ENCODE measurements at regions not wholly inside any gene's neighbourhood (a gene's known extent, or its start where the extent isn't known, plus 50 kb on each side); places are given as distances from the start of the nearest gene placed in this dataset.
"Not testable (repeated sequence)": the region's sequence is repeated elsewhere in the genome, so short reads cannot be mapped to it uniquely, and the experiment has no call there.

DNA sequence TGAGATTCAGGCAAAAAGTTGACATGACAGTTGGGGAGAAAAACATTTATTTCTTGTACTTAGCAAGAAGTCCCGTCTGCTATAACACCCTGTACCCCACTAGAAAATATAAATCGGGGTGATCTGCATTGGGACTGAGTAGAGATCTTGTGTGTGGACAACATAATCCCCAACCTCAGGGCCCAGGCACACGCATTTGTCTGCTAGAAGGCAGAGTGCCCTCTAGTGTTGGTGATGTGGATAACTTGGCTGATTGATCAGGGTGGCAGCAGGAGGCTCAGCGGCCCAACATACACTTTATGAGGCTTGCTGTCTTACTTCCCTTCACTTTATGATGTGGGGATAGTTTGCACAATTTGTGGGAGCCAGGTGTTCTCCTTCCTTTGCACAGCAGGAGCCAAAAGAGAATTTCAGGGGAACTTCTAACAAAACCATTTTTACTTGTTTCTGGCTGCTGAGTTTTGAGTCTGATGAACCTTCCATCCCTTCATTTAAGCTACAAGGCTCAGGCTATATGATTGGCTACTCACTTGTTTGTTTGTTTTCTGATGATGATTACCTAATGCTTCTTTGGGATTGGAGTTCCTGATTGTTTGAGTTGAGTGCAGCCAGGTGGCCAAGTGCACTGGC is 263.2 kb downstream of the DMAC1 start:
- DNase-seq = peak in 1 of 2 experiments; percentile 23

DNA sequence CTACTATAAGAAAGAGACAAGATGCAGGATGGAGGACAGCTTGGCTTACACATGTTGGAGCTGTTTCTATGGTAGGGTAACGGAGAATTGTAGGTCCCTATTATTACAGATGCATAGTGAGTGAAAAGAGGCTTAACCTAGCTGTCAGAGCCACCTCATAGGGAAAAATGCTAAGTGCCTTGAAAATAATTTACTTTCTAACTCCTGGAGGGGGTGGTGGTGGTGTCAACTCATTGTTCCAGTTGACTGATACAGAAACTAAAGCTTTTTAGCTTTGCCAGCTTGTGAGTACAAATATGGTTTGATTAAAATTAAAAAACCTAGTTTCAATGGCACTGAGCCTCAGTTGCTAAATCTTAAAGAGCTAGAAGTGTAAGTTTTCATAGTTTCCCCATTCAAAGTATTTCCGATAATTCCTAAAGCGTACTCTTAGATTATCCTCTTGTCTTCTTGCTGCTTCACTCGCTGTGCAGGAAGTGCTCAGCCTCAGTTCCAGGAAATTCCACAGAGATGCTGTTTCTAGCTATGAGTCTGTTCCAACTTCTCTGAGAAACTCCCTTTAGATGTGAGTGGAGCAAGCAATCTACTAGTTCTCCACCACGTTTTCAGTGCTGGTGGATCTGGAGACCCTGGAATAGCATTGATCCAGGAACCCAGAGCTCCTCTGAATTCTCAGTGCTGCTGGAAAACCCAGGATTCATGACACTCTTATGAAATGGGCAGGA is 265.2 kb downstream of the DMAC1 start:
- no peak for DNase-seq

DNA sequence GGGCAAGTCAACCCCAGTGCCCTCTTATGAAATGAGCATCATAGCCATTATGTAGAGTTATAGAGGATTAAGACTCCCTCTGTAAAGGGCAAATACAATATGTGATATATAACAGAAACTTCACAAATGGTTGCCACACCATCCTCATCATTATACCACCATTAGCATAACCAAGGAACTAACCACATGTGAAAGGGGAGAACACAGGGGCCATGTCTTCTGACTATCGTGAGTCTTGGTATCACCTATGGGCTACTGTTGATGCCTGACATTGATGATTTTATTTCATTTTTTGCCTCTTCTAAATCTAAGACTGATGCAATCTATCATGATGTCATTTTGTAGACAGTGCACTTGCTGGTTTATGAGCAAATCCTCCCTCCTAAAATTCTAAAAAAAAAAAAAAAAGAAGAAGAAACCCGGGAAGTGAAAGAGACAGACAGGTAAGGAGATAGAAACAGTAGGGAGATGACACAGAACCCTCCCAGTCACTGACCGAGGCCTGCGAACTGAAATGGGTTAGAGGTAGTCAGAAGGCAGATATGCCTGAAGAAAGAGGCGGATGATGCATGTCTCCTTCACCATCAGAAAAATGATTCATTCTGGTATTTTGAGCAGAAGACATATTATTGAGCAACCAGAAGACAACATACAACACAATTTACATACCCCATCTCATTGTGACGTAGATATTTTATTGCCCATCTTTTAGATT is 266.0 kb downstream of the DMAC1 start:
- no peak for DNase-seq

DNA sequence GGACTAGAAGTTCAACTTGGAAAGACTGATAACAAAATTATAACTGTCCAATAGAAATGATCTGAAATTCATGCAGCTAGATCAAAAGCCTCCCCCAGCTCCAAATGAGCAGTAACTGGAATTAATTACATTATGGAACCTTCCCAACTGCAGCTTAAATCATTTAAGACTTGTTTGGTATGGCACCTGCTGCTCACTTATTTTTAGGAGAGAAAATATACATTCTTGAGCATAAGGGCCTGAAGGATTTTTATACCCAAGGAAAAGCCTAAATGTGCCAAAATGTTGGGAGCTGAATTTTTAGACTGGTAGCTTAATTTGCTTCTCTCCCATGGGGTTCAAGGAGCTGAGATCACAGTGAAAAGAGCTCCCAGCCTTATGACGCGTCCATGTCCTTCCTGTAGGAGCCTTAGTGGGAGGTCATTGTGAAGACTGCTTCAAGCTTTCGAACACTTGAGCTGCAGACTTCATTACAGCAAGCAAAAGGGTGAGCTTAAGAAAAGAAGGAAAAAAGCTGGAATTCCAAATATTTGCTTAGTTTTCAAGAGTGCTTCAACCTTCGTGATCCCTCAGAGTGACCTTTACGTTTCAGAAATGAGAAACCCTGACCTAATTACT is 276.0 kb downstream of the DMAC1 start:
- DNase-seq = no peak

DNA sequence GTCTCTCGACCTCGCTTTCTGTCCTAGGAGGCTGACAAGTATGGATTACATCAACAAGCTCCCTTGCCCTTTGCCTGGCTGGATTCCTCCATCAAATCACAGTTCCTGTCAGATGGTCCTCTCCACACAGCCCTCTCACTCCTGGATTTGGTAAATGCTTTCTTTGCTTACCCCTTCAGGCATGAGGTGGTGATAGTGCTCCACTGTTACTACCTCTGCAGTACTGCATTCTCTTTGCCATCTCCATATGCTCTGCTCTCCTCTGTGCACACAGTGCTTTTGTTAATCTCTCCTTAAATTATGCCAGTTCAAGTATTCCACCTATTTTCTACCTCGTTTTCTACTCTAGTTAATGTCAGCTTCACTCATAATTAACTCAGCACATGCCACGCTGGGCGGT is 279.2 kb downstream of the DMAC1 start:
- no peak for DNase-seq

DNA sequence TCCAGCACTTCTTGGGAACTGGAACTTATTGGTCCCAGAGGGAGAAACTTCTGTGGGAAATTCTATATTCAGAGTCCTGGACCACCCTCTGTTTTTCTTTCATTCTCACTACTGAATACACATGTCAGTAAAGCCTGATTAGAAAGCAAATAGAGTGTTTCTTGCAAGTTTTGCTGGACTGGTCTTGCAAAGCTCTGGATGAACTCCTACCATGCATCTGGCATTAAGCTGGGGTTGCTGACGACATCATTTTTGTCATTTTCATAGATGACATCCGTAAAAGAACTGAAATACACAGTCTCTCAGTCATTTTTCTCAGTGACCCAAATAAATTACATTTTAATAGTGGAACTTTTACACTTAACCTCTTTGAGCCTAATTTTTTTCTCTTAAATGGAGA is 283.2 kb downstream of the DMAC1 start:
- no peak for DNase-seq

DNA sequence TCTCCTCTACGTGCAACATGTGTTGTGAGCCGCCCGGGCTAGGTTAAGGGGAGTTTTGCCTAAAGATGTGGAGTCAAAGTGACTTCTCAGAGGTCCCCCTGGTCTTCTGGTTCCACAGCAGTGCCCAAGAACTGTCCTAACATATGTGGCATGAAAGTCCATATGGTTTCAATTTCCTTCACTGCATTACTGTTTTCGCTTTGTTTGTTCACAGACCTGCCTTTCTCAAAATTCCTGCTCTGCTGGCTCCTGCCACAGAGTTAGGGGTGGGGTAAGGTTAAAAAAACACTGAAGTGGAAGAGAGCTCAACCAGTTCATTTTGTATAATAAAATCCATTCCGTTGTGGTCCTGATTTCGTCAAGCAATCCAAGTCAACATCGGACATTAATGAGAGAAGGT is 289.4 kb downstream of the DMAC1 start:
- DNase-seq = no peak

DNA sequence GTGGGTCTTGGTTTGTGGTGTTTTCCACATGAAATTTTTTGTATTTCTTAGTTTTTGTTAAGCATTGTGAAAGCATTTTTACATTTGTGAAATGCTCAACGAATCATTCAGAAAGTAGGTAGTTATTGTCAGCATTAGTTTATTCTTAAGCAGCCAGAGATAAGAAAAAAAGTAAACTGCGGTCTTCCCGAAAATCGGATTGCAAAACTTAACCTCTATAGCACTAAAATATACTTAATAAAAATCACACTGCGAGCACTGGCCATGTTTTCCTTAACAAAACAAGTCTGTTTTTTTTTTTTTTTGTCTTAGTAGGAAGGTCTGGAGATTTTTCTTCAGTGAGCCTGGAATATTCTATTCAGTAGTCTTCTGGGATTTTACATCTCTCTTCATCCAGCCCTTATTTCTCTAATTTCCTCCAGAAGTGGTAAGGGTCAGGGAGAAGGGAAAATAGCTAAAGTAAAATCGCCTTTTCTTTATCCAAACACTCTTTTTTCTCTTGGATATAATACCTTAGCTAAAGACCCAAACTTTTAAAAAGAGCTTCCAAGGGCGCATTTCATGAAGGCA is 289.9 kb downstream of the DMAC1 start:
- no peak for DNase-seq

DNA sequence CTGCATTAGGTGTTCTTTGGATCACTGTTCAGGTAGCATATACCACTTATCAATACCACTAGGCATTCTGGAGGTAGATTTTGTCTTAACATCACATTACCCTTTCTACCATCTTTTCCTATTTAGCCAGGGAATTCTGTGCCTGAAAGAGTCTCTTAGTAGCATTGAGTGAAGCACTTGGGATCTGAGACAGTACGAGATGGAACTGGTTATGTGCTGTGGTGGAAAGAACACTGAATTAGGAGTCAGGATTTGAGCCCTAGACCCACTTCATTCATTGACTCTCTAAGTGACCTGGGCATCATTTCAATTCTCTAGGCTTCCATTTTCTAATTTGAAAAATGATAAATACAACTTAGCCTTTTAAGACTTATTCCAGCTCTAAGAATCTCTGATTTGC is 291.1 kb downstream of the DMAC1 start:
- DNase-seq = no peak

DNA sequence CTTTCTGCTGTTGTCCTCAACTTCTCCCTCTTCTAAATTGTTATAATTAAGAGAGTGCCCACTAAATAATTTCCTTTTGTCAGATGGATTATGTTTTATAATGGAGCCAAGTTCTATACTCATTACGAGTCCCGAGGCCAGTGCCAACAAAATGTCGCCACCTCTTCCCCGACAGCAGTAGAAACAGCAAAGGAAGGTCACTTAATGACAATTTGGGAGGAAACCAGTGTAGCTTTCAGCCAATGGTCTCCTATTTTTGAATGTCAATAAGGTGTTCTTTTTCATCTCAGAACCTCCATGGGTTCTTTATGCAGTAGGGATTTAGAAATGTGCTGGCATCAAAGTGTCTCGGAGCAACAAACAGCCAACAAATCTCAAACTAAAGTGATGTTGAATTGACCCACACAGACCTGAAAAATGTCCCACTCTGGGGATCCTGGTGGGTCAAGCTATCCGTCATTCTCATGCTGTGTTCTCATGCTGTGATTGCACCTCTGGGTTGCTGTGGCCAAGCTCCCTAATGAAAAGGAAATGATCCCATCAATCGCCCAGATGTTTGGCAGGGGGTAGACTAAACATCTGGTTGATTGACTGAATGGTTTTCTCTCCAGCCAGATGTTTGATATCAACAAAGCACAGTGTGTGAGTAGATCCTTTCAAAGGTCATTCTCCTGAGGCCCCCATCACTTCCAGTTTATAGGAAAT is 291.9 kb downstream of the DMAC1 start:
- no peak for DNase-seq

DNA sequence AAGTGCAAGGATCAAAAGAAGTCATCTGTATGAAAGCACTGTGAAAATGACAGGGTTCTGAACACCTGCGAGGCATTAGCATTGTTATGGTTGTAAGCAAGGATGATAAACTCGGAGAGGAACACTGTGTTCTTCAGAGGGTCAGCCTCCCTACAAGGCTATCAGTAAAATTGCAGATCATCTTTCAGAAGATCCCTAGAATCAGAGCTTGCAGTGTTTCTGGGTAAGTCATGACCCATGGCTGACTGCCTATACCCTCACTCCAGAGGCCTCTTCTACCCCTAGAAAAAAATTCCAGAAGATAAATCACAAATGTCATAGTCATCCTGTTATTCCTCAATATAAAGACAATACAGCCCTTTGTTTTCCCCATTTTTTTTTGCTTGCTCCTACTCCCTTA is 292.6 kb downstream of the DMAC1 start:
- DNase-seq = no peak

DNA sequence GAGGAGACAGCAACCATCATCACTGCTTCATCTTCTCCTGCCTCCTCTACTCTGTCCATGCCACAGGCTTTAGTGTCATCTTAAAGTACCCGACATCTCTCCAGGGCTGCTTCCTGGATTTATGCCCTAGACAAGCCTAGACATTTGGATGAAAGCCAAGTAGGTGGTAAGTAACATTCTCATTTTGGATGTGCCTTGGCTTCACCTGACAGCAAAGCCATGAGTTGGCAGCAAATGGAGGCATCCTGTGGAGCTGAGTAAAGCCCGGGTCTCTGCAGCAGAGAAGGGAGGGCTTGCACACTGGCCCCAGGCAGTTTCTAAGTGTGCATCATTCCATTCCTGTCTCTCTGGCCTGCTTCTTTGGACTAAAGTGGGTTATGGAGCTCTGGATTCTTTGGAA is 299.1 kb downstream of the DMAC1 start:
- no peak for DNase-seq

DNA sequence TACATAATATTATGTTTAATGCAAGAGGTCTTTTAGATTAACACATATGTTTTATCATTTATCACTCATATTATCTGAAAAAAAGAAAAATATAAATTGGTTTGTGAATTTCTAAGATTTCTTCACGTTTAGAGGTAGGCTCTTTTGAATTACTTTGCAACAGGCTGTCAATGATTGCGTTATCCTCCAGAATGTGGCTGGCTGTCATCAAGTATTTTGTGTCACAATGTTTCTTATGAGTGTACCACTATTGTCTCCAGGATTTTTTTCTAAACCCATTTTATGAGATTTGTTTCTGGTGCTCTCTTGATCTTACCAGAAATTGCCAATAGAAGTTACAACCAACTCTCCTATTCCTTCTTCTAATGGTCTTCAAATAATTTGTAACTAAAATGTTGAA is 307.9 kb downstream of the DMAC1 start:
- DNase-seq = no peak

DNA sequence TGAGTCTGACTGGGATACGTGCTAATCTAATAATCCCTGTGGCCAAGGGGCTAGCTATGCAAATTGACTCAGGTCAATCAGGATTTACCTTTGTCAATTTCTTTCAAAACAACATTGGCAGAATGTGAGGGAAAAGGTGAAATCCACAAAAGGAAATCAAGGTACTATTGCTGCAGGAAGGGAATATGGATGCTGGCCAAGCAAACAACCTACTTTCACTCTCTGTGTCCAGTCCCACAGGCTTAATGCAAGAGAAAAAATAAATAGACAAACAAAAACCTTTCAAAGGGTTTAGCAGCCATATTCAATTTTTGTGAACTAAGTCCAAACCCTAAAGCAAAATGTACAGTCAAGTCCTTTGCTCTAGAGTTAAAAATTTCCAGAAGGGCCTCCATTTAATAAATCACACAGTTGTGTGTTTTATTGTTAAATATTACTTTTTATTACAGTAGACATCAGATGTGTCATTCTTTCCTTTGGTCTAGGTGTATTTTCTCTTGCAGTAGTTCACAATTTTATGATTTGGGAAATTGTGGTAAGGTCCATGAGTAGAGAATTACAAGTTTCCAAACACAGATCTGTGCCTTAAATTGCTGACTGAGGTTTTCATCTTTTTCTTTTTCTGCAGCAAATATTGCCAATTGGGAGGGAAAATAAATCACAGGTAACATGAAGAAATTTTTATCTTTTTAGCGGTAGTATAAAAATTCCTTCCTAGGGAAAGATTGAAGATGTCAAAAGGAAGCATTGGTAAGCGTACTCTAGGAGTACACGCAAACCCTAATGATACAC is 309.1 kb downstream of the DMAC1 start:
- no peak for DNase-seq

DNA sequence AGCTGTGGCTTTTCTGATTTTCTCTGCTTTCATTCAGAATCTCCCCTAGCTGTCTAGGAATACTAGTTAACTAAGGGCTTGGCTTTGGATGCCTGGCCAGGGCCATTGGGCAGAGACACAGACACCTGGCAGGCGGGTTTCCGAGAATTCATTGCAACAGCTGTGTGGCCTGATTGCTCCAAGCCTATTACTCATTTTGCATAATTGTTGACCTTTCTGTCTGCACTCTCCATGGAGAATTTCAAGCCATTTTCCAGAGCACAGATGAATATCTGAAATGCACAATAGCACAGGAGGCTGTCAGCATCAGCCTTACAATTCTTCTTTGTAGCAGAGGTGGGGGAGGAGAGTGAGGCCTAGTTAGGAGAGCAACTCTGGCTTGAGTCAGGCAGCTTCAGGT is 310.5 kb downstream of the DMAC1 start:
- no peak for DNase-seq

DNA sequence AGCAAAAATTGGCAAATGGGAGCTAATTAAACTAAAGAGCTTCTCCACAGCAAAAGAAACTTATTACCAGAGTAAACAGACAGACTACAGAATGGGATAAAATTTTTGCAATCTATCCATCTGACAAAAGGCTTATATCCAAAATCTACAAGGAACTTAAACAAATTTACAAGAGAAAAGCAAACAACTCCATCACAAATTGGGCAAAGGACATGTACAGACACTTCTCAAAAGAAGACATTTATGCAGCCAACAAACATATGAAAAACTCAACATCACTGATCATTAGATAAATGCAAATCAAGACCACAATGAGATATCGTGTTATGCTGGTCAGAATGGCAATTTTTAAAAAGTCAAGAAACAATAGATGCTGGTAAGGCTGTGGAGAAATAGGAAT is 315.6 kb downstream of the DMAC1 start:
- not testable (repeated sequence) for DNase-seq

DNA sequence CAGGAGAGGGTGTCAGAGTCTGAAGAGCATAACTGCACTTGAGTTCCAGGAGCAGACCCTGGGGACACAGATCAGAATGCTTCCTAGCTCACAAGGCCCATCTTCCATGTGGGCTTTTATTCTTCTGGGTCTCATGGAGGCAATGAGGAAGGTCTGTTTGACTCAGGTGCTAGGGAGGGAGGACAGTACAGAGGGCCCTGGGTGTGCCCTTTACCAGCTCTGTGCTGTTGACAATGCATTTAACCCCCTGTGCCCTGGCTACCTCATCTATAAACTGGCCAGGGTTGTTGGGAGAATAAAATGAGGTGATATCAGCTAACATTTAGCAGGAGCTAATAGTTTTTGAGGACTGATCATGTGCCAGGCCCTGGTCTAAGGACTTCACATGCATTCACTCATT is 318.0 kb downstream of the DMAC1 start:
- DNase-seq = no peak

DNA sequence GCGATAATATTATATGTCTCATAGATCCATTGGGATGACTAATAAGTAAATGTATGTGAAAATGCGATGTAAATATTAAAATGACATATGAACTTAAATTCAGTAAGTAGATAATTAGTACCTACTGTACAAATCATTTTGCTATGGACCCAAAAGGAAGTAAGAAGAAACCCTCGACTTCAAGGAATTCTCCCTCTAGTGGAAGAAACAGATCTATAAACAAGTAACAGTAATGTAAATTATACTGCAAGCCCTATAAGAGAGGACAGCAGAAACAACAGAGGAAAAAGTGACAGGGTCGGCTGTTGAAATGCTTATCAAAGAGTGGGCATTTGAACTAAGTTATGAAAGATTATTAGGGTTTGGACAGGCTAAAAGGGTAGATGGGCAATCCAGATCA is 320.3 kb downstream of the DMAC1 start:
- no peak for DNase-seq

DNA sequence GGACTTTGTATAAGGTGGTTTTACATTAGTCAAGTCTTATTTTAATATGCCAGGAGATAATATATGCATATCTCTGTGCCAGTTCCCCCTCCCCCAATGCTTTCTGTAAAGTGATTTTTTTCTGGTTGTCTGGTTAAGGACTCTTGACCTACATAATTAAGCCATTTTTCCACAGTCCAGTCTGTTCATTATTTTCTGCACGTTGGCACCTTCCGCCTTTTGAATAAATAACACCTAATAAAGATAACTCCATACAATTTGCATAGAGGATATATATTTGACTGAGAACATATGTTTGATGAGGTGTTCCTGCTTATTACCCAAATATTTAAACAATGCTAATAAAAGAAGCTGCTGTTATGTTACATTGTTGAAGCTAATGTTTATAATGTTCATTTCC is 320.9 kb downstream of the DMAC1 start:
- DNase-seq = no peak

DNA sequence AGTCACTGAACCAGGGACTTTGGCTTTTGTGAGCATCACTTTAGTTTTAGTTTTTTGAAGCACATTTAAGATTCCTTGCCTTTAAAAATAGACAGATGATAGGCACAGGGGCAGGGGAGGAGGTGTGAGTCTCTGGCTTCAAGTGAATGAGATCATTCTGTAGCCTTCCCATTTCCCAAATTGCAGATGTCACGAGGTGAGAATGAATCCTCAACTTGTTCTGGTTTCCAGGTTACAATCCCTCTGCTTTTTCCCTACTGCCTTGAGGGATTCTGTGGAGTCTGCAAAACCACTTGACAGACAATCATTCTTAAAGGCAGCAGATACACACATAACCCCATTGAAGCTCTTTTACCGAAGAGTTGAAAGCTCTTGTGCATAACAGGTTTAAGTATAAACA is 332.4 kb downstream of the DMAC1 start:
- peak in 1 of 2 experiments; percentile 11 for DNase-seq

DNA sequence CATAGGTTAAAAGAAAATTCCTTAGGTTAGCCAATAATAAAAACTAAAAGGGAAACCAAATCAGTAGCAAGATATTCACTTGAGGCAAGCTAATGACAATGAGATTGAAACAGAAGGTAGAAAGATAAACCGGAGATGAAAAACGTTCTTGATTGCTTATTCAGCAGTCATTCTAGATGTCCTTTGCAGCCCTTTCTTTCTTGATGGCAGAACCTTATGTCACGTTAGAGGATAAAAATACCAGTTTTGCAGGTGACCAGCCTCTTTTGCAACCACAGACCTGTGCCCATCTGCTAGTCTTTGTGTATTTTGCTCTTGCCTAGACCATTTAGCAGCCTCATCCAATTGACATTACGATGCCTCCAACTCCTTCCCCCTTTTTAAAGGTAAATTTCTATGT is 337.8 kb downstream of the DMAC1 start:
- no peak for DNase-seq
